ENCODE measurements at regions not wholly inside any gene's neighbourhood (a gene's known extent, or its start where the extent isn't known, plus 50 kb on each side); places are given as distances from the start of the nearest gene placed in this dataset.

DNA sequence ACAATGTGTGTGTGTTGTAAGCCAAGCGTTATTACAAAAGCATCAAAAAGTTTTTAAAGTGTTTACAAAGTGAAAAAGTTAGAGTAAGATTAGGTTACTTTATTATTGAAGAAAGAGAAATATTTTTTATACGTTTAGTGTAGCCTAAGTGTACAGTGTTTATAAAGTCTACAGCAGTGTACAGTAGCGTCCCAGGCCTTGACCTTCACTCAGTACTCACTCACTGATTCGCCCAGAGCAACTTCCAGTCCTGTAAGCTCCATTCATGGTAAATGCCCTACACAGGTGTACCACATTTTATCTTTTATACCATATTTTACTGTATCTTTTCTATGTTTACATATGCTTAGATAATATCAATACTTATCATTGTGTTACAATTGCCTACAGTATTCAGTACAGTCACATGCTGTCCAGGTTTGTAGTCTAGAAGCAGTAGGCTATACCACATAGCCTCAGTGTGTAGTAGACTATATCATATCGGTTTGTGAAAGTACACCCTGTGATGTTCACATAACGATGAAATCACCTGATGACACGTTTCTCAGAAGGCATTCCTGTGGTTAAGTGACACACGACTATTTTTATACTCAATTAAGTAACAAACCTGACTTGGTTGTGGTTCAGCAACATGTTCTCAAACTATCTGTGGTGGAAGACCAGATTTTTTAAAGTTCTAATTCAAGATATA lies 152.0 kb upstream of the EDNRA start:
- TF ChIP-seq, protein P1, sequence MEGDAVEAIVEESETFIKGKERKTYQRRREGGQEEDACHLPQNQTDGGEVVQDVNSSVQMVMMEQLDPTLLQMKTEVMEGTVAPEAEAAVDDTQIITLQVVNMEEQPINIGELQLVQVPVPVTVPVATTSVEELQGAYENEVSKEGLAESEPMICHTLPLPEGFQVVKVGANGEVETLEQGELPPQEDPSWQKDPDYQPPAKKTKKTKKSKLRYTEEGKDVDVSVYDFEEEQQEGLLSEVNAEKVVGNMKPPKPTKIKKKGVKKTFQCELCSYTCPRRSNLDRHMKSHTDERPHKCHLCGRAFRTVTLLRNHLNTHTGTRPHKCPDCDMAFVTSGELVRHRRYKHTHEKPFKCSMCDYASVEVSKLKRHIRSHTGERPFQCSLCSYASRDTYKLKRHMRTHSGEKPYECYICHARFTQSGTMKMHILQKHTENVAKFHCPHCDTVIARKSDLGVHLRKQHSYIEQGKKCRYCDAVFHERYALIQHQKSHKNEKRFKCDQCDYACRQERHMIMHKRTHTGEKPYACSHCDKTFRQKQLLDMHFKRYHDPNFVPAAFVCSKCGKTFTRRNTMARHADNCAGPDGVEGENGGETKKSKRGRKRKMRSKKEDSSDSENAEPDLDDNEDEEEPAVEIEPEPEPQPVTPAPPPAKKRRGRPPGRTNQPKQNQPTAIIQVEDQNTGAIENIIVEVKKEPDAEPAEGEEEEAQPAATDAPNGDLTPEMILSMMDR (optimal IDR thresholded peaks at IDR 0.05 in 1 of 3, IDR thresholded peaks at IDR 0.05 in 1 of 3, conservative IDR thresholded peaks at IDR 0.05 in 1 of 3; ENCODE audit: extremely low read depth in 1 of 3, insufficient read depth in 2 of 3, low read length in 3 of 3): no peak
- TF ChIP-seq EZH2 (IDR thresholded peaks at IDR 0.05; ENCODE audit: low read length): no peak
